WERI-Rb-1 (cell line): ENCODE measurements at regions not wholly inside any gene's neighbourhood (a gene's known extent, or its start where the extent isn't known, plus 50 kb on each side); places are given as distances from the start of the nearest gene placed in this dataset.

ENCODE experiments used
- DNase-seq: peaks from one replicate; pipeline ENCODE4 v3.0.0-alpha.2; 2020
- H3K27ac ChIP-seq: fragments of 250-450 bp; sonication (Bioruptor Pico); 2 replicates; pipeline ENCODE4 v1.5.1; 2020; ENCODE audit warnings: mild to moderate bottlenecking, moderate library complexity
- H3K27me3 ChIP-seq: fragments of 250-450 bp; sonication (Bioruptor Pico); 2 replicates; pipeline ENCODE4 v1.5.1; 2021; ENCODE audit warnings: mild to moderate bottlenecking, low read depth, moderate library complexity; ENCODE audit not compliant: insufficient read depth, severe bottlenecking
- H3K36me3 ChIP-seq: fragments of 250-450 bp; sonication (Bioruptor Pico); 2 replicates; pipeline ENCODE4 v1.5.1; 2020; ENCODE audit warnings: mild to moderate bottlenecking, moderate library complexity
- H3K4me3 ChIP-seq: 2 replicates; pipeline ENCODE4 v1.5.1; 2011; ENCODE audit warnings: low read depth, mild to moderate bottlenecking, control low read depth, low read length
- H3K9me3 ChIP-seq: fragments of 250-450 bp; sonication (Bioruptor Pico); 2 replicates; pipeline ENCODE4 v1.5.1; 2021; ENCODE audit warnings: mild to moderate bottlenecking, moderate library complexity; ENCODE audit not compliant: severe bottlenecking
- TF ChIP-seq, protein P1 (sequence below): IDR thresholded peaks from 2 replicates; pipeline ENCODE4 v1.5.1; 2011; ENCODE audit warnings: low read depth, mild to moderate bottlenecking, control low read depth, inconsistent platforms, low read length

DNA sequence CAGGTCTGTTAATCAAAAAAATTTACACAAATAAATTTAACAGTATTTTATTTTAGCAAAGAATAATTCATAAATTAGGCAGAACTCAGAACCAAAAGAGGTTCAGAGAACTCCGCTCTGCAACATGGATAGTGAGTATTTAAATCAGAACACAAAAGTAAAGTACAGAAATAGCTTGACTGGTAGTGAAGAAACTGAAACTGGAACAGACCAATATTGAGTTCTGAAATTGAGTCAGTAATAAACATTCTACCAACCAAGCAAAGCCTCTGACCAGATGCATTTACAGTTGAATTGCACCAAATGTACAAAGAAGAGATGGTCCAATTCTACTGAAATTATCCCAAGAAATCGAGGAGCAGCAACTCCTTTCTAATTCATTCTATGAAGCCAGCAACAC lies 1542.8 kb downstream of the EFNA5 start:
- Histone ChIP-seq H3K4me3 (no peak overlapping the region), H3K9me3 (no peaks in the 10 kb centered on the region), H3K36me3 (no peaks in the 10 kb centered on the region), H3K27me3 (no peaks in the 10 kb centered on the region), H3K27ac (no peak overlapping the region)
- TF ChIP-seq, protein P1, sequence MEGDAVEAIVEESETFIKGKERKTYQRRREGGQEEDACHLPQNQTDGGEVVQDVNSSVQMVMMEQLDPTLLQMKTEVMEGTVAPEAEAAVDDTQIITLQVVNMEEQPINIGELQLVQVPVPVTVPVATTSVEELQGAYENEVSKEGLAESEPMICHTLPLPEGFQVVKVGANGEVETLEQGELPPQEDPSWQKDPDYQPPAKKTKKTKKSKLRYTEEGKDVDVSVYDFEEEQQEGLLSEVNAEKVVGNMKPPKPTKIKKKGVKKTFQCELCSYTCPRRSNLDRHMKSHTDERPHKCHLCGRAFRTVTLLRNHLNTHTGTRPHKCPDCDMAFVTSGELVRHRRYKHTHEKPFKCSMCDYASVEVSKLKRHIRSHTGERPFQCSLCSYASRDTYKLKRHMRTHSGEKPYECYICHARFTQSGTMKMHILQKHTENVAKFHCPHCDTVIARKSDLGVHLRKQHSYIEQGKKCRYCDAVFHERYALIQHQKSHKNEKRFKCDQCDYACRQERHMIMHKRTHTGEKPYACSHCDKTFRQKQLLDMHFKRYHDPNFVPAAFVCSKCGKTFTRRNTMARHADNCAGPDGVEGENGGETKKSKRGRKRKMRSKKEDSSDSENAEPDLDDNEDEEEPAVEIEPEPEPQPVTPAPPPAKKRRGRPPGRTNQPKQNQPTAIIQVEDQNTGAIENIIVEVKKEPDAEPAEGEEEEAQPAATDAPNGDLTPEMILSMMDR, result no peak
- DNase-seq, result no peak

DNA sequence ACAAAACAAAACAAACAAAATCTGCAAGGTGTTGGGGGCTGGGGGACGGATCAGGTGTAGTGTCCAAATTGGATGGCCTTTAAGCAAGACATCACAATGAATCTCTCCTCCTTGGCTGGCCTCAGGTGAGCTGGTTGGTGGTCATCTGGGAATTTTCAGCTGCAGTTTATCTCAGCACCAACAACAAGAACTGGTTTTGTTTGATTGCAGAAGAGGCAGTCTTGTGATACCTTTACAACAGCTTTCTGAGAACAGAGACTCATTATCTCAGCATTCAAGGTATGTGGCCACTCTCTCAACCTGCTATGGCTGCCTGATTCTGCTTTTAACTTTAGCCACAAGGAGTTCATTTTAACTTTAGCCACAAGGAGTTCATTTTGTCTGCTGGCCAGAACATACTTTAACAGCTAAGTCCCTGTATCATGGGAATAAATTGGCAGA lies 1543.4 kb downstream of the EFNA5 start:
- Histone ChIP-seq H3K9me3 (no peaks in the 10 kb centered on the region), H3K27me3 (no peaks in the 10 kb centered on the region), H3K36me3 (no peaks in the 10 kb centered on the region), H3K27ac (no peak overlapping the region), H3K4me3 (no peak overlapping the region)
- no peak for DNase-seq
- TF ChIP-seq, protein P1, result no peak

DNA sequence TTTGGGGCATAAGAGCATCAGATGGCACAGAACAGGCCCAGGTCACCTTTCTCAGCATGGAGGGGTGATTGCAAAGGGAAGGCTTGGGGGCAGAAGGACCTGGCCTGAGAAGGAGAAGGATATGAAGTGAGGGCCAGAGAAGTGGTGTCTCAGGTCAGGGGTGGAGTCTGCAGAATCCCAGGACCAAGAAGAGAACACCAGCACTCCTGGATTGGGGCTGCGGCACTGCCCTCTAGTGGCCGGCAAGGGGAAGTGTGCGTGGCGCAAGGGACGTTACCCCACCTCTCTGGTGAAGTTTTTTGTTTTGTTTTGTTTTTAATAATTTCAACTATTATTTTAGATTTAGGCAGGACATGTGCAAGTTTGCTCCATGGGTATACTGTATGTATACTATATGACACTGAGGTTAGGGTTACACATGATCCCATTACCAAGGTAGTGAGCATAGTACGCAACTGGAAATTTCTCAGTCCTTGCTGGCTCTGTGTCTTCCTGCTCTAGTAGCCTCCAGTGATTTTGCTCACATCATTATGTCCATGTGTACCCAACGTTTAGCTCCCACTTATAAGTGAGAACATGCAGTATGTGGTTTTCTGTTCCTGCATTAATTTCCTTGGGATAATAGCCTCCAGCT lies 1548.6 kb downstream of the EFNA5 start:
- TF ChIP-seq, protein P1, result peak; percentile 92
- DNase-seq, result peak; percentile 37
- no peak overlapping the region for H3K4me3 ChIP-seq
- H3K36me3 ChIP-seq, result no peaks in the 10 kb centered on the region
- H3K27me3 ChIP-seq, result no peaks in the 10 kb centered on the region
- no peaks in the 10 kb centered on the region for H3K9me3 ChIP-seq
- no peak overlapping the region for H3K27ac ChIP-seq

- Histone ChIP-seq H3K9me3 (no peaks in the 10 kb centered on the region), H3K4me3 (no peak overlapping the region), H3K27ac (no peak overlapping the region), H3K27me3 (no peaks in the 10 kb centered on the region), H3K36me3 (no peaks in the 10 kb centered on the region)
- DNase-seq, result no peak
- TF ChIP-seq, protein P1, result no peak
These were observed 1554.1 kb downstream of the EFNA5 start for GRCh38 chr5:106116682-106117081.

DNA sequence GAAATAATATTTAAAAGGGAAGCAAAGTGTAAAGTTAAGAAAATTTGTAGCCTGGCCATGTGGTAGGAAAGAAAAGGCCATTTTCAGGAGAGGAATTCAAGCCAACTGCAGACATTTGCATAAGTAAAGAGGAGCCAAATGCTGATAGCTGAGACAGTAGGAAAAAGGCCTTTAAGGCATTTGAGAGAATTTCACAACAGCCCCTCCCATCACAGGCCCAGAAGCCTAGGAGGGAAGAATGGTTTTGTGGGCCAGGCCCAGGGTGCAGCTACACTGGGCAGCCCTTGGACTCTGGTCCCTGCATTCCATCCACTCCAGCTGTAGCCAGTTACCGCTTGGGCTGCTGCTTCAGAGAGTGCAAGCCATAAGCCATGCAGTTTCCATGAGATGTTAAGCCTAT lies 1556.8 kb downstream of the EFNA5 start:
- Histone ChIP-seq H3K4me3 (no peak overlapping the region), H3K27me3 (no peaks in the 10 kb centered on the region), H3K36me3 (no peaks in the 10 kb centered on the region), H3K9me3 (no peaks in the 10 kb centered on the region), H3K27ac (no peak overlapping the region)
- TF ChIP-seq, protein P1, result no peak
- DNase-seq, result no peak

- no peaks in the 10 kb centered on the region for H3K36me3 ChIP-seq
- TF ChIP-seq, protein P1, result no peak
- no peaks in the 10 kb centered on the region for H3K9me3 ChIP-seq
- DNase-seq, result no peak
- H3K27me3 ChIP-seq, result no peaks in the 10 kb centered on the region
- H3K4me3 ChIP-seq, result no peak overlapping the region
- no peak overlapping the region for H3K27ac ChIP-seq
These were observed 1564.4 kb downstream of the EFNA5 start for GRCh38 chr5:106106384-106106783.
